H1 (cell line): ENCODE measurements at regions not wholly inside any gene's neighbourhood (a gene's known extent, or its start where the extent isn't known, plus 50 kb on each side); places are given as distances from the start of the nearest gene placed in this dataset.

ENCODE experiments used
- CTCF ChIA-PET: fragments of 300-600 bp; sonication (Branson Sonifier 250); formaldehyde crosslinking; loops from one replicate; lab custom pipeline; 2021; ENCODE audit not compliant: partially characterized antibody; lab: Charles Lee
- POLR2A ChIA-PET: fragments of 300-600 bp; sonication (Branson Sonifier 250); formaldehyde crosslinking; loops from one replicate; lab custom pipeline; 2021; ENCODE audit warnings: inconsistent platforms; ENCODE audit not compliant: partially characterized antibody; lab: Charles Lee
- DNase-seq, 2 experiments: peaks; one replicate each; pipeline versions ENCODE4 v3.0.0 to v3.0.0-alpha.2; 2010 to 2022; ENCODE audit warnings: low spot score in 2 of 2, low read depth in 1 of 2, mixed read lengths in 1 of 2
- FAIRE-seq: peaks from 2 replicates; lab custom pipeline; 2011; peaks lifted over from hg19 to GRCh38; lab: Jason Lieb, UNC
- H2AFZ ChIP-seq: 2 replicates; pipeline ENCODE4 v1.8.1; 2012; ENCODE audit warnings: low read length, inconsistent platforms
- H2AK5ac ChIP-seq: 2 replicates; pipeline ENCODE4 v1.6.1; 2013; ENCODE audit warnings: low read depth, low read length
- H2BK120ac ChIP-seq: replicated peaks from 2 replicates; pipeline ENCODE3; 2013; ENCODE audit warnings: low read depth, low read length, inconsistent platforms
- H2BK12ac ChIP-seq: 2 replicates; pipeline ENCODE4 v1.6.1; 2013; ENCODE audit warnings: low read depth, low read length
- H2BK15ac ChIP-seq: 2 replicates; pipeline ENCODE4 v1.6.1; 2013; ENCODE audit warnings: low read length
- H2BK20ac ChIP-seq: 2 replicates; pipeline ENCODE4 v1.6.1; 2013; ENCODE audit warnings: low read length
- H2BK5ac ChIP-seq: 2 replicates; pipeline ENCODE4 v1.6.1; 2013; ENCODE audit warnings: low read depth, low read length
- H3K14ac ChIP-seq: 2 replicates; pipeline ENCODE4 v1.6.1; 2013; ENCODE audit warnings: inconsistent platforms; ENCODE audit not compliant: insufficient read length
- H3K18ac ChIP-seq: 2 replicates; pipeline ENCODE4 v1.6.1; 2013; ENCODE audit warnings: low read length; ENCODE audit errors: extremely low read depth
- H3K23ac ChIP-seq: 2 replicates; pipeline ENCODE4 v1.6.1; 2013; ENCODE audit warnings: inconsistent platforms; ENCODE audit not compliant: insufficient read length
- H3K23me2 ChIP-seq: 2 replicates; pipeline ENCODE4 v1.6.1; 2013; ENCODE audit warnings: low read depth, low read length
- H3K27ac ChIP-seq: 2 replicates; pipeline ENCODE4 v1.6.1; 2011; ENCODE audit warnings: low read depth, low read length, inconsistent platforms
- H3K27me3 ChIP-seq, 4 experiments: replicated peaks in 1 of 4; 1 replicate in 1 of 4; 2 replicates in 3 of 4; pipeline versions ENCODE4 v1.6.1 to v1.8.1; 2011 to 2013; ENCODE audit warnings: low read length in 3 of 4, mild to moderate bottlenecking in 3 of 4, inconsistent platforms in 2 of 4, mixed read lengths in 2 of 4, moderate library complexity in 1 of 4; ENCODE audit not compliant: control insufficient read depth in 3 of 4, insufficient read depth in 3 of 4; ENCODE audit errors: extremely low read depth in 1 of 4
- H3K36me3 ChIP-seq, 4 experiments: 2 replicates each; pipeline versions ENCODE4 v1.6.1 to v1.8.1; 2011 to 2013; ENCODE audit warnings: mild to moderate bottlenecking in 4 of 4, low read length in 3 of 4, moderate library complexity in 2 of 4, control low read depth in 1 of 4, inconsistent platforms in 1 of 4; ENCODE audit not compliant: insufficient read depth in 4 of 4, control insufficient read depth in 2 of 4
- H3K4ac ChIP-seq: replicated peaks from 2 replicates; pipeline ENCODE3; 2013; ENCODE audit warnings: low read length, low read depth, mixed read lengths, inconsistent platforms; ENCODE audit not compliant: insufficient read length
- H3K4me1 ChIP-seq, 4 experiments: replicated peaks in 1 of 4; 1 replicate in 1 of 4; 2 replicates in 3 of 4; pipeline versions ENCODE4 v1.6.1 to v1.8.1; 2011 to 2013; ENCODE audit warnings: low read length in 3 of 4, inconsistent platforms in 2 of 4, mixed read lengths in 1 of 4; ENCODE audit not compliant: insufficient read depth in 4 of 4, control insufficient read depth in 3 of 4
- H3K4me2 ChIP-seq, 2 experiments: 2 replicates each; pipeline versions ENCODE4 v1.6.1 to v1.8.1; 2011 to 2013; ENCODE audit warnings: low read depth in 2 of 2, low read length in 2 of 2, control low read depth in 1 of 2, inconsistent platforms in 1 of 2, mild to moderate bottlenecking in 1 of 2; ENCODE audit not compliant: insufficient read depth in 1 of 2
- H3K4me3 ChIP-seq, 4 experiments: fragments of 200-600, 300-600 bp in 1 of 4; sonication (generic), shearing (Covaris generic), sonication (Bioruptor Twin) in 1 of 4; 2 replicates each; pipeline versions ENCODE4 v1.5.1 to v1.8.1; 2011 to 2016; ENCODE audit warnings: low read length in 4 of 4, low read depth in 3 of 4, control low read depth in 2 of 4, inconsistent platforms in 2 of 4, mild to moderate bottlenecking in 2 of 4, mixed read lengths in 1 of 4, moderate library complexity in 1 of 4; ENCODE audit not compliant: insufficient read depth in 2 of 4; ENCODE audit errors: extremely low read depth in 1 of 4
- H3K56ac ChIP-seq: replicated peaks from 2 replicates; pipeline ENCODE3; 2013; ENCODE audit warnings: low read depth, mild to moderate bottlenecking, mixed read lengths, low read length, inconsistent platforms; ENCODE audit not compliant: insufficient read length
- H3K79me1 ChIP-seq: 2 replicates; pipeline ENCODE4 v1.6.1; 2013; ENCODE audit warnings: low read depth, low read length, control low read depth
- H3K79me2 ChIP-seq, 2 experiments: 2 replicates each; pipeline versions ENCODE4 v1.6.1 to v1.8.1; 2012 to 2013; ENCODE audit warnings: low read length in 2 of 2, mild to moderate bottlenecking in 2 of 2, inconsistent platforms in 1 of 2; ENCODE audit not compliant: insufficient read depth in 2 of 2, control insufficient read depth in 1 of 2
- H3K9ac ChIP-seq, 4 experiments: replicated peaks in 1 of 4; 1 replicate in 1 of 4; 2 replicates in 3 of 4; pipeline versions ENCODE4 v1.6.1 to v1.8.1; 2011 to 2013; ENCODE audit warnings: low read depth in 3 of 4, low read length in 3 of 4, control low read depth in 2 of 4, mild to moderate bottlenecking in 2 of 4, moderate library complexity in 2 of 4, inconsistent platforms in 1 of 4; ENCODE audit errors: extremely low read depth in 1 of 4
- H3K9me3 ChIP-seq, 2 experiments: 2 replicates each; pipeline versions ENCODE4 v1.6.1 to v1.8.1; 2012 to 2013; ENCODE audit warnings: mild to moderate bottlenecking in 2 of 2, moderate library complexity in 2 of 2, control low read depth in 1 of 2, inconsistent platforms in 1 of 2, low read depth in 1 of 2, low read length in 1 of 2, mixed read lengths in 1 of 2; ENCODE audit not compliant: insufficient read depth in 2 of 2
- H4K20me1 ChIP-seq, 2 experiments: replicated peaks in 1 of 2; 2 replicates each; pipeline versions ENCODE3 to v1.8.1; 2011 to 2013; ENCODE audit warnings: inconsistent platforms in 2 of 2, low read length in 2 of 2, mild to moderate bottlenecking in 1 of 2; ENCODE audit not compliant: insufficient read depth in 2 of 2, control insufficient read depth in 1 of 2
- H4K5ac ChIP-seq: 2 replicates; pipeline ENCODE4 v1.6.1; 2013; ENCODE audit warnings: low read length, low read depth, mixed read lengths, inconsistent platforms; ENCODE audit not compliant: insufficient read length
- H4K8ac ChIP-seq: 2 replicates; pipeline ENCODE4 v1.8.0; 2013; ENCODE audit warnings: mild to moderate bottlenecking, moderate library complexity, low read length, inconsistent platforms; ENCODE audit not compliant: insufficient read depth; ENCODE audit errors: extremely low read depth
- H4K91ac ChIP-seq: replicated peaks from 2 replicates; pipeline ENCODE3; 2013; ENCODE audit warnings: low read length, mixed read lengths, inconsistent platforms; ENCODE audit not compliant: insufficient read length
- CBX5 ChIP-seq: fragments of 300-800, 300-1000 bp; sonication (generic); IDR thresholded peaks from 2 replicates; pipeline ENCODE4 v1.7.1; 2016; ENCODE audit warnings: antibody characterized with exemption, low read length, low read depth
- CREB1 ChIP-seq: IDR thresholded peaks from 2 replicates; pipeline ENCODE4 v1.6.1; 2012; ENCODE audit warnings: inconsistent platforms
- EP300 ChIP-seq, 2 experiments: IDR thresholded peaks; 1 replicate in 1 of 2; 2 replicates in 1 of 2; pipeline ENCODE4 v1.6.1; 2011 to 2012; ENCODE audit warnings: low read depth in 2 of 2, low read length in 2 of 2, mild to moderate bottlenecking in 2 of 2, borderline replicate concordance in 1 of 2, inconsistent platforms in 1 of 2, moderate library complexity in 1 of 2
- JUN ChIP-seq: IDR thresholded peaks from 2 replicates; pipeline ENCODE4 v1.6.1; 2011; ENCODE audit warnings: low read depth, mild to moderate bottlenecking, improper control_type of control experiment, low read length
- KDM1A ChIP-seq: fragments of 200-600, 300-600 bp; sonication (generic); IDR thresholded peaks from 2 replicates; pipeline ENCODE4 v1.7.1; 2016; ENCODE audit warnings: mild to moderate bottlenecking, low read length, borderline replicate concordance
- NRF1 ChIP-seq: IDR thresholded peaks from 2 replicates; pipeline ENCODE4 v1.6.1; 2011; ENCODE audit warnings: mild to moderate bottlenecking, low read depth, low read length, improper control_type of control experiment
- POU5F1 ChIP-seq: IDR thresholded peaks from 2 replicates; pipeline ENCODE4 v1.6.1; 2011; ENCODE audit warnings: low read depth, mild to moderate bottlenecking, low read length, moderate library complexity
- RFX5 ChIP-seq: IDR thresholded peaks from 2 replicates; pipeline ENCODE4 v1.6.1; 2011; ENCODE audit warnings: low read depth, low read length, improper control_type of control experiment, borderline replicate concordance
- RNF2 ChIP-seq: fragments of 200-900, 300-1000 bp; sonication (generic); IDR thresholded peaks from 2 replicates; pipeline ENCODE4 v1.7.1; 2016; ENCODE audit warnings: borderline replicate concordance, low read depth, mild to moderate bottlenecking, antibody characterized with exemption, low read length; ENCODE audit not compliant: poor library complexity, severe bottlenecking; ENCODE audit errors: missing control alignments
- SIX5 ChIP-seq: IDR thresholded peaks from 2 replicates; pipeline ENCODE4 v1.6.1; 2011; ENCODE audit warnings: mild to moderate bottlenecking, low read depth, low read length
- SP1 ChIP-seq: IDR thresholded peaks from 2 replicates; pipeline ENCODE4 v1.6.1; 2011; ENCODE audit warnings: low read depth, low read length
- SP2 ChIP-seq: IDR thresholded peaks from 2 replicates; pipeline ENCODE4 v1.6.1; 2012; ENCODE audit warnings: mild to moderate bottlenecking, low read length, inconsistent platforms
- SUZ12 ChIP-seq: fragments of 200-600 bp; sonication (generic); IDR thresholded peaks from 2 replicates; pipeline ENCODE4 v1.6.1; 2012; ENCODE audit warnings: mild to moderate bottlenecking, inconsistent platforms, low read length, moderate library complexity, mixed read lengths
- TAF1 ChIP-seq: IDR thresholded peaks from 2 replicates; pipeline ENCODE4 v1.6.1; 2011; ENCODE audit warnings: mild to moderate bottlenecking, low read depth, low read length
- WGBS, 2 experiments: shearing (Covaris generic) in 1 of 2; methylation state at CpG; one replicate each; pipeline versions ENCODE4 v1.1.6 to v1.1.7; 2013 to 2015; ENCODE audit warnings: low lambda C conversion rate in 2 of 2, mixed read lengths in 2 of 2, inconsistent platforms in 1 of 2, low coverage in 1 of 2, missing lambda C conversion rate in 1 of 2; ENCODE audit not compliant: insufficient replicate concordance in 2 of 2, insufficient coverage in 1 of 2, insufficient read length in 1 of 2; ENCODE audit errors: extremely low coverage in 1 of 2, missing lambda C conversion rate in 1 of 2; 5-methylcytosine and 5-hydroxymethylcytosine counted together
- TF ChIP-seq, protein P1 (sequence below): IDR thresholded peaks from 2 replicates; pipeline ENCODE4 v1.6.1; 2011; ENCODE audit warnings: low read length, improper control_type of control experiment

DNA sequence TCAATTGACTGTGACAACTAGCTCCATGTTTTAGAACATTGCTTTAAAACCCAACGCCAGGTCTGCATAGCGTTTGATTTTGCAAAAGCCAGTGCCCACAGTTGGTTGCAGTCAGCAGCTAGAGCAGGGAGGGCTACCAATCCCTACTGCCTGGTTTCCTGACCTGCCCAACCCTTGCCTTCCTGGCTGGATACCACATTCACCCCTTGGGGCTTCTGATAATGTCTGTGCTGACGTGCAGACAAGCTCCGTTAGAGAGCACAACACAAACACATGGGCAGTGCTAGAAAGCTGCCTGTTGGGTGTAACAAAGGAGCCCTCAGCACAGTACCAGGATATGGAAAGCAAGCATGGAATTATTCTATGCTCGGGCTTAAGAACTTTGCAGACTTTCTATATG is 71.4 kb upstream of the THSD7B start:
- 78% methylated on average over 5 of the region's 5 CpGs; no CpG with 5 or more reads in 1 of the 2 experiments for WGBS, 2 experiments
- Histone ChIP-seq H3K4me1 (no peaks in the 10 kb centered on the region; a peak in 1 of 7 replicates), H3K36me3 (no peaks in the 10 kb centered on the region), H2AFZ (peak overlapping the region; percentile 85), H3K18ac (no peak overlapping the region), H4K5ac (no peak overlapping the region), H3K56ac (no peak overlapping the region), H2BK5ac (no peak overlapping the region), H3K79me2 (no peaks in the 10 kb centered on the region), H3K9me3 (no peaks in the 10 kb centered on the region), H3K4me3 (no peak overlapping the region), H2BK15ac (no peak overlapping the region), H4K8ac (no peak overlapping the region), H3K79me1 (no peaks in the 10 kb centered on the region), H3K23ac (no peak overlapping the region), H3K23me2 (no peaks in the 10 kb centered on the region), H2AK5ac (no peak overlapping the region), H4K91ac (no peak overlapping the region), H3K4me2 (no peak overlapping the region), H2BK12ac (no peak overlapping the region), H2BK20ac (no peak overlapping the region), H3K4ac (no peak overlapping the region), H2BK120ac (no peak overlapping the region), H3K27ac (no peak overlapping the region), H4K20me1 (no peaks in the 10 kb centered on the region), H3K27me3 (no peaks in the 10 kb centered on the region), H3K14ac (no peak overlapping the region), H3K9ac (no peak overlapping the region)
- ChIA-PET POLR2A (no interaction called here), CTCF (interaction anchor here (0.5 to 1.5 kb wide), 4 partner anchors 44 to 1129 kb away, joined by 3 to 4 read pairs (median 3); no protein-coding TSS in a partner anchor)
- DNase-seq (no peak), FAIRE-seq (no peak)
- no peak for TF ChIP-seq SP1
- no peak for TF ChIP-seq EP300 (IDR thresholded peaks at IDR 0.05; ENCODE audit: borderline replicate concordance in 1 of 2, low read depth in 2 of 2, low read length in 2 of 2)
- no peak for TF ChIP-seq SIX5
- TF ChIP-seq RFX5, result no peak
- no peak for TF ChIP-seq TAF1
- TF ChIP-seq SP2, result no peak
- no peak for TF ChIP-seq JUN
- no peak for TF ChIP-seq POU5F1
- no peak for TF ChIP-seq CREB1
- no peak for TF ChIP-seq KDM1A
- no peak for TF ChIP-seq RNF2
- no peak for TF ChIP-seq CBX5
- no peak for TF ChIP-seq SUZ12
- TF ChIP-seq, protein P1, sequence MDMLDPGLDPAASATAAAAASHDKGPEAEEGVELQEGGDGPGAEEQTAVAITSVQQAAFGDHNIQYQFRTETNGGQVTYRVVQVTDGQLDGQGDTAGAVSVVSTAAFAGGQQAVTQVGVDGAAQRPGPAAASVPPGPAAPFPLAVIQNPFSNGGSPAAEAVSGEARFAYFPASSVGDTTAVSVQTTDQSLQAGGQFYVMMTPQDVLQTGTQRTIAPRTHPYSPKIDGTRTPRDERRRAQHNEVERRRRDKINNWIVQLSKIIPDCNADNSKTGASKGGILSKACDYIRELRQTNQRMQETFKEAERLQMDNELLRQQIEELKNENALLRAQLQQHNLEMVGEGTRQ, result no peak
- no peak for TF ChIP-seq NRF1
